Stimulated activated CD4-positive, alpha-beta T cell treated with anti-CD3 and anti-CD28 coated beads, Interleukin-1b, Interleukin-23, amount 100 ng/mL, for 24 hours (primary cell): ENCODE measurements at regions not wholly inside any gene's neighbourhood (a gene's known extent, or its start where the extent isn't known, plus 50 kb on each side); places are given as distances from the start of the nearest gene placed in this dataset.

Source experiments
- DNase-seq, 4 experiments: peaks; one replicate each; pipeline ENCODE4 v3.0.0-alpha.2; 2020; ENCODE audit warnings: low read depth in 4 of 4, low spot score in 1 of 4

GRCh38 chr13:99911965-99912566, 59.5 kb downstream of the ZIC5 start:
- DNase-seq = no peak

- DNase-seq = no peak
Observed at GRCh38 chr13:99911069-99911964, 60.2 kb downstream of the ZIC5 start.

- DNase-seq = no peak
Observed at GRCh38 chr13:99909836-99910619, 61.5 kb downstream of the ZIC5 start.

- no peak for DNase-seq
Observed at GRCh38 chr13:99909097-99909835, 62.3 kb downstream of the ZIC5 start.

- DNase-seq = no peak
Observed at GRCh38 chr13:99908140-99908803, 63.3 kb downstream of the ZIC5 start.

- DNase-seq = no peak
Observed at GRCh38 chr13:99907627-99908026, 63.9 kb downstream of the ZIC5 start.

- DNase-seq = no peak
Observed at GRCh38 chr13:99907038-99907437, 64.5 kb downstream of the ZIC5 start.

- no peak for DNase-seq
Observed at GRCh38 chr13:99905814-99906213, 65.8 kb downstream of the ZIC5 start.

GRCh38 chr13:99905224-99905623, 66.3 kb downstream of the ZIC5 start:
- no peak for DNase-seq

- no peak for DNase-seq
Observed at GRCh38 chr13:99903140-99903539, 68.4 kb downstream of the ZIC5 start.

GRCh38 chr13:99902657-99903056, 68.9 kb downstream of the ZIC5 start:
- no peak for DNase-seq

GRCh38 chr13:99900960-99901359, 70.6 kb downstream of the ZIC5 start:
- no peak for DNase-seq

- DNase-seq = no peak
Observed at GRCh38 chr13:99898421-99898820, 73.1 kb downstream of the ZIC5 start.

GRCh38 chr13:99897076-99897440, 74.5 kb downstream of the ZIC5 start:
- no peak for DNase-seq

GRCh38 chr13:99896369-99897075, 75.0 kb downstream of the ZIC5 start:
- DNase-seq = no peak

GRCh38 chr13:99895444-99896368, 75.9 kb downstream of the ZIC5 start:
- no peak for DNase-seq

- DNase-seq = no peak
Observed at GRCh38 chr13:99894840-99895443, 76.6 kb downstream of the ZIC5 start.

GRCh38 chr13:99894105-99894839, 77.3 kb downstream of the ZIC5 start:
- no peak for DNase-seq
